ENCODE measurements at regions not wholly inside any gene's neighbourhood (a gene's known extent, or its start where the extent isn't known, plus 50 kb on each side); places are given as distances from the start of the nearest gene placed in this dataset.

- no peak for DNase-seq
These were observed 198.8 kb upstream of the PREP start for GRCh38 chr6:105601541-105602236.

GRCh38 chr6:105600336-105601260 is 197.7 kb upstream of the PREP start:
- no peak for DNase-seq

- DNase-seq: no peak
These were observed 195.4 kb upstream of the PREP start for GRCh38 chr6:105598264-105598663.

- DNase-seq: no peak
These were observed 193.4 kb upstream of the PREP start for GRCh38 chr6:105596284-105596755.

- no peak for DNase-seq
These were observed 192.9 kb upstream of the PREP start for GRCh38 chr6:105595829-105596228.

DNA sequence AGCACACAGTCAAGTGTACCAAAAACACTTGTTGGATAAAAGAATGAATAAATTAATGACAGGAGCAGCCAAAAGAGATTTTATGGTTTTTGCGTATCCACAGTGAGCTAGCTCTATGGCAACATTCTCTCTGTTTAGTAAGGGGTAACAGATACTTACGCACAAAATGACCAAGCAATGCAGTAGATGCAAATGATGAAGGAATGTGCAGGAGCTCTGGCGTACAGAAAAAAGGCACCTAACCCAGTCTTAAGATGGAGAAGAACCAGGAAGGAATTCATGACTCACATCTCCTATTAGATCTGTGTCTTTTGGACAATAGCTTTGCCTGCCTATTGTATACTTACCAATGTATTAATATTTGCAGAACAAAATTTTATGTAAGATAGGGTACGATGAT is 191.9 kb upstream of the PREP start:
- no peak for DNase-seq

GRCh38 chr6:105593805-105594671 is 191.2 kb upstream of the PREP start:
- no peak for DNase-seq

DNA sequence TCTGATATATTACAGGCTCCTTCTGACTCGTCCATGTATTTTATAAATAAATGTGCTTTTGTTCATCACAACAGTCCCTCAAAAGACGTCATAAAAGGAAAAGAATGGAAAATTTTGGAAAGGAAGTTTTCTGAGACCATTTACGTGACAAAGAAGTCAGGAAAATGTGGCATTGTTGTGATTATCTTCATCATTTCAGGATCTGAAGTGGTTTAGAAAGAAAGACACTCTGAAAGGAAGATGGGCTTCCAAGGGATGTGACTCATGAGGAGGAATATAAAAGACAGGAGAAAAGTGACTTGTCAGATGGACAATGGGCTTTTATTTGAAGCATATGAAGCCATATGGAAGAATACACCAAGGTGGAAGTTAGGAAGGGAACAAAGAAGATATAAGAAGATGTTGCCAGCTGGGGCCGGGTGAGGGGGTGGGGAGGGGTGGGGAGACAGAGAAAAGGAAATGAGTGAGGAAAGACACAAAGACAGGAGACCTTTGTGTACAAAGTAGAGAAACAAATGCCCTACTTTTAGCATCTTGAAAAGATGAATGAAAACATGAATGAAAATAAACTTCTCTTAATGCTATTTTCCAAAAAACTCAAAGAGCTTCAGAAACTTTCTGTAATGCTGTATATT is 190.3 kb upstream of the PREP start:
- DNase-seq: no peak

DNA sequence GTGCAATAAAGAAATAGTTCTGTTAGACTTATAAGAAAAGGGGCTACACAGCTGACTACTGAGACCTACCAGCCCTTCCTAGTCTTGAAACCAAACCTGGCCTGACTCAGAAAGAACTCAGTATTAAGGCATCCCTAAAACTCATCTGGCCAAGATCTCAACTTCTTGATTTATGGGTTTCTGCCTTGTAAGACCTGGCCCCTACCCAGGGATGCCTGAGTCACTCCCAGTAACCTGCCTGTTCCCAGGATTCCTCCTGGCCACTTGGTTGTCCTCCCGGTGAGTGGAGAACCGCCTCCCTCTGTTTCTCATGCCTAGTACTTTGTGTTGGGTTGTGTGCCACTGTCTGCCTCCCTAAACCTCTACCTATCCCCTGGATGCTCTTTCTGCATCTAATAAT is 189.4 kb upstream of the PREP start:
- no peak for DNase-seq

DNA sequence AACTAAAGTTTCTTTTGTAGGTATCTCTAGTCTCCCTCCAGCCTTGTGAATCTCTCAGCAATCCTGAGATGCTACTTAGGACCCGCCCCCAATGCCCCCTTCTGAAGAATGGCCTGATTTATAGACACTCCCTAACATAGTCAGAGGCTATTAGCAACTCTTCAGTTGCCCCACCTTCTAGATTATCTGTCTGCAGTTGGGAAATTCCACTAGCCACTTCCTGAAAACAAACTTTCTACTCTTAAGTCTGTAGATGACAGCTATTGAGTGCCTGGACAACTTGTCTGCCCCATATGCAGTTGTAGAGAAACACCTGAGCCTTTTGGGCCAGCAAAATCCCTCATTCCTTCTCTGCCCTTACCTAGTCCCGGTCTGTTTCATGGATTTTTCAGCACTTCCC is 188.2 kb upstream of the PREP start:
- no peak for DNase-seq

GRCh38 chr6:105588123-105588710 is 185.3 kb upstream of the PREP start:
- no peak for DNase-seq

DNA sequence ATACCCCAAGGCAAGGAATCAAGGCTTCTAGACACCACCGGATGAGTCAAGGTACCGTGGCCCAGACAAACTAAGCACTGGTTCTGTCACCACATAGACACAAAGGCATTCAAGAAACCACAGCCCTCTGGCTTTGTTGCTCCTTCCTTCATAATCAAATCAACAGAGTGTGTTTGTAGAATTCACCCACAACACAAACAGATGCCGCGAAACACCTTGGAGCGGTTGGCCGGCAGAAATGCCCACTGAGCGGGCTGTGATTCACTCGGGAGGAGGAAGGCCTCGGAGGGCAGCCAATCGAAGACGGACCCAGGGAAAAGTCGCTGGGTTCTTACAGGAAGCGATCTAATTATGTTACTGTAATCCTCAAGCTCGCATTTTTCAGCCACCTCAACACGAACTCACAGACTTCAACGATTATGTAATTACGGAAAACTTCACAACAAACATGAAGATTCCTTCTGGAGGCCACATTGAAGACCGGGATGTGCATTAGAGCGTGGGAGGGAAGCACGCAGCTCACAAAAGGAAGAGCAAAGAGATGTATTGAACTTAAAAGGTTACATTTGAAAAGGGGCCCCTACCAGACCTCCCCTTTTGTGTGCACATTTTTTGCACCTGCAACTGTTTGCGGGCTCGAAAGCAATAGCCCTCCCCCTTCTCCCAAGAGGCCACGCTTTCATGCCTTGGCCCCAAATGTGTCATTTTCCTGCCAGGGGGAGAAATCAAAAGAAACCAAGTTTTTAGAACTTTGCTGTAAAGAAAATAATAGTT is 184.7 kb upstream of the PREP start:
- no peak for DNase-seq

DNA sequence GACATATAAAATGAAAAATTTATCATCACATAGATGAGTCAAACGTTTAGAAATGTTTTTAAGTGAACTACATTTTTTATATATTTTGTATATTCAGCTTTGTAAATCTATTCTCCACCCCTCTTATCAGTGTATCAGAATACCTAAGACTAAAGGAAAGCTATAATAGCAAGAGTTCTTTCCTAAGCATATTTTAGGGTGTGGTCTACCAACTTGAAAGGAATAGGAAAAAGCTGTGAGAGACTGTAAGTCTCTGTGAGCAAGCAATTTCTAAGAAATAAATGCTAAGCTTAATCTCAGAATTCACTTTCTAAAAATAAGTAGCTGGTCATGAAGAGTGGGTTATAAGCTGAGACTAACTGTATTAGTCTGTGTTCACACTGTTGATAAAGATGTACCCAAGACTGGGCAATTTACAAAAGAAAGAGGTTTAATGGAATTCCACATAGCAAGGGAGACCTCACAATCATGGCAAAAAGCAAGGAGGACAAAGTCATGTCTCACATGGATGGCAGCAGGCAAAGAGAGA is 175.4 kb upstream of the PREP start:
- no peak for DNase-seq

DNA sequence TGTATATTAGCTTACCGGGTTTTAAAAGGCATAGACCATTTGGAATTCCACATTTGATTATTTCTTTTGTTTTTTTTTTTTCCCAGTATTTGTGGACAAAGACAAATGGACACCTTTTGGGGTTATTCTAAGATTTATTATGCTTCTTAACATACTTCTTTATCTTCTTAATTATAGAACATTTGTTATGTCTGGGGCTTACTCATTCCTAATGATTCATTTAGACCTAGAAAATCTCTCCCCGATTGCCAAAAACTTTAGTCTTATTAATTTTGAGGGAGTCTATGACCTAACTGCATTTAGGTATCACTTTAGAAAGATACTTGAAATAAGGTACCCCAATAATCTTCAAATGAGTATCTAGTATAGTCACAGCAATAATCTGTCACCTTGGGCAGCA is 170.7 kb upstream of the PREP start:
- no peak for DNase-seq

DNA sequence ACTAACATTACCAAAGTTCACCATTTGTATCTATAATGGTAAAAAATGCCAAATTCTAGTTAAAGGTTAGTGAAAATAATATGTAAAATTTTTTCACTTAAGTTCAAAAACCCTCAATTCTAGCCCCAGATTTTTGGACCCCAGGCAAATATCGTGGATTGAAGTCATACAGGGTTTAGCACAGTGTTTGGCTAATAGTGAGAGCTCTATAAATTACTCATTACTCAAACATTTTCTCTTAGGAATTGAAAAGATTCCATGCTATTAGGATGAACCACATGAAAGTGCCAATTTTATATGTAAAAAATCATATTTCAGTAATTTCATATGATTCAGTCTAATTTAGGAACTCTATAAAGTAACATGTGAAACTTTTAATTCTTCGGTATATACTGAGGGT is 170.3 kb upstream of the PREP start:
- DNase-seq: no peak

- no peak for DNase-seq
These were observed 167.5 kb upstream of the PREP start for GRCh38 chr6:105570416-105570815.

- DNase-seq: no peak
These were observed 166.8 kb upstream of the PREP start for GRCh38 chr6:105569706-105570105.

DNA sequence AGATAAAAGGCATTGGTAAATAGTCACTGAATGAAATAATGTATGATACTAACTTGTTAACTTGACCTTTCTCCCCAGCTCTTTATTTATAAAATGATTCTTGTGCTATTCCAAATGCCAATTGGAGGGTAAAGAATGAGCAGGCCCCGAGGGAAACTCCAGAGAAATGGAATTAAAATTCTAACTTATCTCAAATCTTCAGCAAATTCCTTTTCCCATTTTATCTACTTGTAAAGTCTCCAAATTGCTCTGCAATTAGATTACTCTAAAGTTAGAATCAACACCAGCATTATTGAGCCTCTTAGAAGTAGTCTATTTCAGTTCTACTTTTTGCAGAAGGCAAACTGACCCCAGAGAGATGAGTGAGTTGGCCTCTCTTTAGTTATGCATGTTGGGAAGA is 165.9 kb upstream of the PREP start:
- DNase-seq: no peak

GRCh38 chr6:105568142-105568541 is 165.3 kb upstream of the PREP start:
- DNase-seq: no peak

DNA sequence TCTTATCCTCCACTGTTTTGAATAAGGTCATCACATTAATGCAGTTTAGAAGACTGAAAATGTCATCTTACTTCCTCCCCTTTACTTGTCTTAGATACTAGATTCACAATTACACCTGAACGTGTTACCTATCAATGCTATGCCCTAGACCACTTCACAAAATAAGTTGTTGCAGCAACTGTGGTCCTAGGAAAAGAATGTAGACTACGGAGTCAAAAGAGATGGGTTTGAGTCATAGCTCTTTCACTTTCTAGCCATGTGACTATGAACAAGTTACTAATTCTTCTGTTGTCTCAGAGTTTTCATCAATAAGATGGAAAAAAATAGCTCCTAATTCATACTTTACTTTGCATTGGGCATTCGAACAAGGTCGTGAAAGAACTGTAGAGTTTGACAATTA is 164.3 kb upstream of the PREP start:
- DNase-seq: no peak

DNA sequence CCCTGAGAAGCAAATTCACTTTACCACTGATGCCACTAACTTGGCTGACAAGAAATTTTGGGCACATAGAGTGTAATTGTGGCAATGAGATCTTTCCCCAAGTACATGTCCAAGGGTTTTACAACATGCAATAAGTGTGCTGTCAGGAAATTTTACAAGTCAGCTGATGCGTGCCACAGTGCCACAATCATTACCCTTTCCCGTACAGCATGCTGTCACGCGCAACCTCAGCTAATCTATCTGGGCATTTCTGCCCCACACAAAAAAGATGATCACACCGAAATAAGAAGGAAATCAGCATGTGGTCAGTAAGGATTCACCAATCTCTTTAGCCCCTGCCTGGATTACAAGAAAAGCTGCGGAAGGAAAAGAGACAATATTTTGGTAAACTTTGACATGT is 163.6 kb upstream of the PREP start:
- DNase-seq: no peak
